Mammary epithelial cell (primary cell): ENCODE measurements at regions not wholly inside any gene's neighbourhood (a gene's known extent, or its start where the extent isn't known, plus 50 kb on each side); places are given as distances from the start of the nearest gene placed in this dataset.

Experiments used
- CTCF ChIP-seq, 2 donors: IDR thresholded peaks in 1 of 2; conservative IDR thresholded peaks in 1 of 2; 2 replicates each; pipeline ENCODE4 v1.5.1; 2011 to 2012; ENCODE audit warnings: inconsistent platforms in 2 of 2, low read length in 2 of 2, mild to moderate bottlenecking in 2 of 2, control low read depth in 1 of 2, low read depth in 1 of 2; ENCODE audit not compliant: insufficient read depth in 1 of 2; ENCODE audit errors: extremely low read depth in 1 of 2
- EZH2 ChIP-seq: IDR thresholded peaks from 2 replicates; pipeline ENCODE4 v1.6.1; 2012; ENCODE audit warnings: low read length, inconsistent platforms, borderline replicate concordance

- TF ChIP-seq CTCF (conservative IDR thresholded peaks at IDR 0.05 in 1 of 2, IDR thresholded peaks at IDR 0.05 in 1 of 2; ENCODE audit: extremely low read depth in 1 of 2, insufficient read depth in 1 of 2, low read depth in 1 of 2, low read length in 2 of 2) (no peak), EZH2 (no peak)
Measured at GRCh38 chr6:53424976-53425718, 76.4 kb upstream of the ELOVL5 start.
